SKM-1 (cell line): ENCODE measurements at regions not wholly inside any gene's neighbourhood (a gene's known extent, or its start where the extent isn't known, plus 50 kb on each side); places are given as distances from the start of the nearest gene placed in this dataset.

Source experiments
- DNase-seq: peaks from one replicate; lab custom pipeline; 2025; ENCODE audit not compliant: unreplicated experiment; lab: John Stamatoyannopoulos, UW

- no peak for DNase-seq
Measured at GRCh38 chr6:163828038-163828795, 413.7 kb downstream of the QKI start.

GRCh38 chr6:163827143-163827542 is 412.6 kb downstream of the QKI start:
- DNase-seq = no peak

GRCh38 chr6:163826629-163827028 is 412.1 kb downstream of the QKI start:
- no peak for DNase-seq

GRCh38 chr6:163825033-163825432 is 410.5 kb downstream of the QKI start:
- no peak for DNase-seq

GRCh38 chr6:163823577-163823976 is 409.1 kb downstream of the QKI start:
- no peak for DNase-seq

- DNase-seq = no peak
Measured at GRCh38 chr6:163820745-163821458, 406.4 kb downstream of the QKI start.

GRCh38 chr6:163820171-163820570 is 405.7 kb downstream of the QKI start:
- no peak for DNase-seq

GRCh38 chr6:163818719-163819118 is 404.2 kb downstream of the QKI start:
- DNase-seq = no peak

- no peak for DNase-seq
Measured at GRCh38 chr6:163816441-163816840, 401.9 kb downstream of the QKI start.

GRCh38 chr6:163815796-163816195 is 401.3 kb downstream of the QKI start:
- no peak for DNase-seq

- no peak for DNase-seq
Measured at GRCh38 chr6:163814494-163815364, 400.2 kb downstream of the QKI start.

GRCh38 chr6:163813979-163814493 is 399.5 kb downstream of the QKI start:
- DNase-seq = no peak

GRCh38 chr6:163811317-163811716 is 396.8 kb downstream of the QKI start:
- DNase-seq = no peak

- no peak for DNase-seq
Measured at GRCh38 chr6:163809364-163809763, 394.8 kb downstream of the QKI start.

- DNase-seq = no peak
Measured at GRCh38 chr6:163808871-163809270, 394.4 kb downstream of the QKI start.

- no peak for DNase-seq
Measured at GRCh38 chr6:163808231-163808630, 393.7 kb downstream of the QKI start.

- DNase-seq = no peak
Measured at GRCh38 chr6:163806755-163807499, 392.4 kb downstream of the QKI start.

- no peak for DNase-seq
Measured at GRCh38 chr6:163804991-163805390, 390.5 kb downstream of the QKI start.

GRCh38 chr6:163802267-163802666 is 387.7 kb downstream of the QKI start:
- DNase-seq = no peak

- no peak for DNase-seq
Measured at GRCh38 chr6:163797296-163797845, 382.9 kb downstream of the QKI start.
